ENCODE measurements at regions not wholly inside any gene's neighbourhood (a gene's known extent, or its start where the extent isn't known, plus 50 kb on each side); places are given as distances from the start of the nearest gene placed in this dataset.

DNA sequence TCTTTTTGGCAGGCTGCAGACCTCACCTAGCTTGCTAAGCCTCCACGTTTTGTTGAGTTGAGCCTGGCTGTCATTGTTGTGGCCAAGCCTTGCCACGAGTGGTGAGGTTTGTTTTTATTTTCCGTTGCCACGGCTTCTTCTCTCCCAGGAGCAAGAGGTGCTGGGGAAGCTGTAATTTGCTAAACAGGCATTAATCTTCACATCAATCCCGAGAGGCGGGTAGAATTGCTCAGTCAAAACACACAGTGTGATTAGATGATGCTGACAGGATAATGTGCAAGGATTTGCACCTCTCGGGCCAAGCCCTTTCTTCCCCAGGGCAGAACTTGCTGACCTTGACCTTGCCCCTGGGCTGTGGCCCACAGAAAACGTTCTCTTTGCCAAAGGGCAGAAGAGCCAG, 72.2 kb upstream of the ATP6AP2 start:
- no peaks in the 10 kb centered on the region for H3K27me3 Mint-ChIP-seq
- no peak for DNase-seq (ENCODE audit: low spot score, unreplicated experiment)
- no peaks in the 10 kb centered on the region for H3K36me3 Mint-ChIP-seq (ENCODE audit: insufficient read depth)
- H3K9me3 Mint-ChIP-seq (ENCODE audit: low read depth), result peaks cover 4% of the 10 kb centered on the region
- H3K27ac Mint-ChIP-seq, result no peak overlapping the region
- H3K4me1 Mint-ChIP-seq (ENCODE audit: low read depth), result no peaks in the 10 kb centered on the region
- TF ChIP-seq, protein P1, sequence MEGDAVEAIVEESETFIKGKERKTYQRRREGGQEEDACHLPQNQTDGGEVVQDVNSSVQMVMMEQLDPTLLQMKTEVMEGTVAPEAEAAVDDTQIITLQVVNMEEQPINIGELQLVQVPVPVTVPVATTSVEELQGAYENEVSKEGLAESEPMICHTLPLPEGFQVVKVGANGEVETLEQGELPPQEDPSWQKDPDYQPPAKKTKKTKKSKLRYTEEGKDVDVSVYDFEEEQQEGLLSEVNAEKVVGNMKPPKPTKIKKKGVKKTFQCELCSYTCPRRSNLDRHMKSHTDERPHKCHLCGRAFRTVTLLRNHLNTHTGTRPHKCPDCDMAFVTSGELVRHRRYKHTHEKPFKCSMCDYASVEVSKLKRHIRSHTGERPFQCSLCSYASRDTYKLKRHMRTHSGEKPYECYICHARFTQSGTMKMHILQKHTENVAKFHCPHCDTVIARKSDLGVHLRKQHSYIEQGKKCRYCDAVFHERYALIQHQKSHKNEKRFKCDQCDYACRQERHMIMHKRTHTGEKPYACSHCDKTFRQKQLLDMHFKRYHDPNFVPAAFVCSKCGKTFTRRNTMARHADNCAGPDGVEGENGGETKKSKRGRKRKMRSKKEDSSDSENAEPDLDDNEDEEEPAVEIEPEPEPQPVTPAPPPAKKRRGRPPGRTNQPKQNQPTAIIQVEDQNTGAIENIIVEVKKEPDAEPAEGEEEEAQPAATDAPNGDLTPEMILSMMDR (IDR thresholded peaks at IDR 0.05; ENCODE audit: unreplicated experiment), result no peak
- no peak overlapping the region for H3K4me3 Mint-ChIP-seq (ENCODE audit: low read depth)

DNA sequence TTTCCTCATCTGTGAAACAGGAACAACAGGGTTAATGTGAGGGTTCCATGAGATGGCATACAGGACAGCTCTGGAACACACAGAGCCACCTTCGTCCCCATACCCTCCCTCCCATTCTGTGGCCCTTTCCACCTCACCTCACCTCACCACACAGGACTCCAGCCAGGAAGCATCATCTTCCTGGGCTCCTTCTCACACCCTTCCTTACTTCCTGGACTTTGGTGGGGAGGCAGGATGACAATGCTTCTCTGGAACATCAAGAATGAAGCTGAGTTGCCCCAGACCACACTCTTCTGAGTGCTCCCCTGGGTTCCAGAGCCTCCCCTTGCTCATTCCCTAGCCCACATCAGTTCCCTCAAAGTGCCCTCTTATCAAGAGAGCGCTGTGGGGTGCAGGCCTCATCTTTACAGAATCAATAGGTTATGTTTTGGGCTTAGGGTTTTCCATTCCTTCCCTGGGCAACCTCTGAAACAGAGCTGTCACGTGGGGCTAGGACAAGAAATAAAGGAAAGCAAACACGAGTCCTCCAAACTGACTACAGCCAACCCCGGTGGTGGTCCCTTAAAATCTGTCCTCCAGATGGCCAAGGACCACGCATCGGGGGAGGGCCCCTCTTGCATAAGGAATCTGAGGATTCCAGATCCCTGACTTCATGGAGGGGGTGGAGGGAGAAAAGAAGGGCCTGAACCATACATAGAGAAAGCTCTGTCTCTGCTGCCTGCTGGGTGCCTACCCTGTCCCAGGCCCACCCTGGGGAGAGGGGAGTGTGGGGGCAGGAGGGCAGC, 74.4 kb upstream of the ATP6AP2 start:
- Mint-ChIP-seq H3K9me3 (ENCODE audit: low read depth) (peaks cover 11% of the 10 kb centered on the region), H3K4me3 (ENCODE audit: low read depth) (no peak overlapping the region), H3K27me3 (no peaks in the 10 kb centered on the region), H3K27ac (no peak overlapping the region), H3K4me1 (ENCODE audit: low read depth) (no peaks in the 10 kb centered on the region), H3K36me3 (ENCODE audit: insufficient read depth) (no peaks in the 10 kb centered on the region)
- DNase-seq (ENCODE audit: low spot score, unreplicated experiment), result no peak
- TF ChIP-seq, protein P1 (IDR thresholded peaks at IDR 0.05; ENCODE audit: unreplicated experiment), result no peak

DNA sequence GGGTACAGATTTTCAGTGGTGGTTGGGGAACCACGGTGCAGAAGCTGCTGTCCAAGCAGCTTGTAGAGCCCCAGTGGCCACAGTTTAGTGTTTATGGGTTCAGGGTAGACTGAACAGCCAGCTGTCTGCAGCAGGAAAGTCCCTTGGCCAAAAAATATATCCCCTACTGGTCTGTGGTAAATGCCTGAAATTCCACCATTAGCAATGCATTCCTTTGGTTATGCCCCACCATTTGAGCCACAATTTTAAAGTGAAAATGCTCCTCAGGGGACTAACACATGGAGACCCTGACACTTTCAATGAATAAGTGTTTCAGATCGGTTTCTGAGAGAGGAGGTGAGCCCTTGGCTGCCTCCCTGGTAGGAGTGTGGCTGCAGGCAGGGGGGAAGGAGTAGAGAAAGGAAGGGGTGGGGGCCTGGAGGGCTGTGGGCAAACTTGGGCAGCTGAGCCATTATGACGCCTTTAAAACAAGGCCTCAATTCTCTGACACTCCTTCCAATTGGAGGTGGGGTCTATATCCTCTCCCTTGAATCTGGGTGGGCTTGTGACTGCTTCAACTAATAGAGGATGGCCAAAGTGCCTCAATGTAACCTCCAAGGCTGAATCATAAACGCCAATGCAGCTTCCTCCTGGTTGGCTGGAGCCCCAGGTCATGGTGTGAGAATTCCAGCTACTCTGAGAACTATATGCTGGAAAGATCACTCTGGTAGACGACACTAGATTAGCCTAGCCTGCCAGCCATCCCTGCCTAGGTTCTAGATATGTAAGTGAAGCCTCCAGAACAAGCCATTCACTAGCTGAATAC, 75.8 kb upstream of the ATP6AP2 start:
- no peak for DNase-seq (ENCODE audit: low spot score, unreplicated experiment)
- Mint-ChIP-seq H3K9me3 (ENCODE audit: low read depth) (peaks cover 14% of the 10 kb centered on the region), H3K36me3 (ENCODE audit: insufficient read depth) (no peaks in the 10 kb centered on the region), H3K4me1 (ENCODE audit: low read depth) (no peaks in the 10 kb centered on the region), H3K4me3 (ENCODE audit: low read depth) (no peak overlapping the region), H3K27ac (no peak overlapping the region), H3K27me3 (no peaks in the 10 kb centered on the region)
- TF ChIP-seq, protein P1 (IDR thresholded peaks at IDR 0.05; ENCODE audit: unreplicated experiment), result no peak

DNA sequence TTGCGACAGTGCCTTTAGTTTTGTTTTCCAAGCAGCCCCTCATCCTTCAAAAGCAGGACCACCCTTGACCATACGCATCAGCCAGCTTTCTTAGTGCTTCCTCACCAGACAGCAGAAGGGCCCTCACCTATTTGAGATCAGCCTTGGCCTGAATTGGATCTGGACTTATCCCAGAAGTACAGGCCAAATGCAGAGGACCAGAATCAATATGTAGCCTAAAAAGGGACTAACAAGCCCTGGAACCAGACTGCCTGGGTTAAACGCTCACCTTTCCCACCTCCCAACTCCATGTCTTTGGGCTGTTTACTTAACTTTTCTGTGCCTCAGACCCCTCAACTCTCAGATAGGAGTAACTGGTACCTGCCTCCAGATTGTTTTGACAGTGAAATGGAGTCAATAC, 77.7 kb upstream of the ATP6AP2 start:
- Mint-ChIP-seq H3K27me3 (no peaks in the 10 kb centered on the region), H3K36me3 (ENCODE audit: insufficient read depth) (no peaks in the 10 kb centered on the region), H3K9me3 (ENCODE audit: low read depth) (peaks cover 9% of the 10 kb centered on the region), H3K4me1 (ENCODE audit: low read depth) (no peaks in the 10 kb centered on the region), H3K27ac (no peak overlapping the region), H3K4me3 (ENCODE audit: low read depth) (no peak overlapping the region)
- TF ChIP-seq, protein P1 (IDR thresholded peaks at IDR 0.05; ENCODE audit: unreplicated experiment), result no peak
- DNase-seq (ENCODE audit: low spot score, unreplicated experiment), result no peak

DNA sequence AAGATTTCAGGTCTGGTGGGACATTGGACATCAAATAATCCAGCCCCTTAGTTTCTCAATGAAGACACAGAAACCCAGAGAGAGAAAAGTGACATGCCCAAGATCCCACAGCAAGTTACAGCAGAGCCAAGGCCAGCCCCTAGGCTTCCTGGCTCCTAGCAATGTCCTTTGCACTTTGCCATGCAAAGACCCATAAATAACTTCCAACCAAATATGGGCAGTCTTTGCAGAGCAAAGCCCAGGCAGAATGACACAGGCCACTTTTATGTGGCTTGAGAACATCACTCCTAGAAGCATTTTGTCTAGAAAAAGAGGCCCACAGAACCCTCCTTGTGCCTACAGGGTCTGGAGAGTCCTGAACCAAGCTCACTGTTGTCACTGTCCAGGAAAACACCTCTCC, 78.1 kb upstream of the ATP6AP2 start:
- no peak overlapping the region for H3K4me3 Mint-ChIP-seq (ENCODE audit: low read depth)
- TF ChIP-seq, protein P1 (IDR thresholded peaks at IDR 0.05; ENCODE audit: unreplicated experiment), result no peak
- H3K27me3 Mint-ChIP-seq, result no peaks in the 10 kb centered on the region
- H3K27ac Mint-ChIP-seq, result no peak overlapping the region
- H3K4me1 Mint-ChIP-seq (ENCODE audit: low read depth), result no peaks in the 10 kb centered on the region
- no peaks in the 10 kb centered on the region for H3K36me3 Mint-ChIP-seq (ENCODE audit: insufficient read depth)
- no peak for DNase-seq (ENCODE audit: low spot score, unreplicated experiment)
- peaks cover 9% of the 10 kb centered on the region for H3K9me3 Mint-ChIP-seq (ENCODE audit: low read depth)

Data from progenitor cell of endocrine pancreas (in vitro differentiated cells).